ENCODE measurements at regions not wholly inside any gene's neighbourhood (a gene's known extent, or its start where the extent isn't known, plus 50 kb on each side); places are given as distances from the start of the nearest gene placed in this dataset.

DNA sequence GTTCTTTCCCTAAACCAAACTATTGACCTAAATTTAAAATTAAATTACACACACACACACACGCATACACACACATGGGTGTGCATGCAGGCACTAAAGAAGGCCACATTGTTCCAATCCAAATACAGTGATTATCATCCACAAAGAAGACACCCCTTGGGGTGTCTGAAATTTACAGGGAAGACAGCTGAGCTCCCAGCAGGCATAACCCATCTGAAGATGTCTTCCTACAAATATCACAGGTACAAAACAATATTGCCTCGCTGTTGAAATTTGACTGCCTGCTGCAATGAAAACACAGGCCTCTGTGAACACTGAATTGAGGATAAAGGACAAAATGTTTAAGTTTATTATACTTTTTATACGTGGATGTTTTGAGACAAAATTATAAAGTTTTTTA, 50.2 kb upstream of the SLC7A11 start:
- DNase-seq (ENCODE audit: low spot score in 2 of 2) = no peak
- no peaks in the 10 kb centered on the region for H3K4me1 ChIP-seq
- 89 to 91% methylated on average over 3 of the region's 3 CpGs for WGBS, 2 donors

More for the DNA sequence above, 50.2 kb upstream of the SLC7A11 start:
- Histone ChIP-seq H3K27me3 (no peaks in the 10 kb centered on the region), H3K27ac (no peak overlapping the region), H3K4me3 (no peak overlapping the region), H3K9me3 (no peaks in the 10 kb centered on the region), H3K36me3 (no peaks in the 10 kb centered on the region)
- TF ChIP-seq POLR2A (IDR thresholded peaks at IDR 0.05) = no peak
- no peak for TF ChIP-seq EP300 (IDR thresholded peaks at IDR 0.05)
- TF ChIP-seq, protein P1, sequence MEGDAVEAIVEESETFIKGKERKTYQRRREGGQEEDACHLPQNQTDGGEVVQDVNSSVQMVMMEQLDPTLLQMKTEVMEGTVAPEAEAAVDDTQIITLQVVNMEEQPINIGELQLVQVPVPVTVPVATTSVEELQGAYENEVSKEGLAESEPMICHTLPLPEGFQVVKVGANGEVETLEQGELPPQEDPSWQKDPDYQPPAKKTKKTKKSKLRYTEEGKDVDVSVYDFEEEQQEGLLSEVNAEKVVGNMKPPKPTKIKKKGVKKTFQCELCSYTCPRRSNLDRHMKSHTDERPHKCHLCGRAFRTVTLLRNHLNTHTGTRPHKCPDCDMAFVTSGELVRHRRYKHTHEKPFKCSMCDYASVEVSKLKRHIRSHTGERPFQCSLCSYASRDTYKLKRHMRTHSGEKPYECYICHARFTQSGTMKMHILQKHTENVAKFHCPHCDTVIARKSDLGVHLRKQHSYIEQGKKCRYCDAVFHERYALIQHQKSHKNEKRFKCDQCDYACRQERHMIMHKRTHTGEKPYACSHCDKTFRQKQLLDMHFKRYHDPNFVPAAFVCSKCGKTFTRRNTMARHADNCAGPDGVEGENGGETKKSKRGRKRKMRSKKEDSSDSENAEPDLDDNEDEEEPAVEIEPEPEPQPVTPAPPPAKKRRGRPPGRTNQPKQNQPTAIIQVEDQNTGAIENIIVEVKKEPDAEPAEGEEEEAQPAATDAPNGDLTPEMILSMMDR (IDR thresholded peaks at IDR 0.05) = no peak
